IMR-90 (cell line): ENCODE measurements at regions not wholly inside any gene's neighbourhood (a gene's known extent, or its start where the extent isn't known, plus 50 kb on each side); places are given as distances from the start of the nearest gene placed in this dataset.

Experiments used
- MAFK ChIP-seq: IDR thresholded peaks from 2 replicates; pipeline ENCODE4 v1.6.1; 2012; ENCODE audit warnings: low read depth, low read length, improper control_type of control experiment
- POLR2A ChIP-seq: IDR thresholded peaks from 2 replicates; pipeline ENCODE4 v1.6.1; 2012; ENCODE audit warnings: mild to moderate bottlenecking, low read depth, low read length
- RAD21 ChIP-seq: IDR thresholded peaks from 2 replicates; pipeline ENCODE4 v1.6.1; 2012; ENCODE audit warnings: low read length, improper control_type of control experiment
- RFX5 ChIP-seq: IDR thresholded peaks from 2 replicates; pipeline ENCODE4 v1.8.0; 2012; ENCODE audit warnings: low read depth, mild to moderate bottlenecking, low read length, moderate library complexity
- TF ChIP-seq, protein P1 (sequence below): conservative IDR thresholded peaks from 2 replicates; pipeline ENCODE4 v1.5.1; 2012; ENCODE audit warnings: mild to moderate bottlenecking, low read depth, low read length, improper control_type of control experiment

DNA sequence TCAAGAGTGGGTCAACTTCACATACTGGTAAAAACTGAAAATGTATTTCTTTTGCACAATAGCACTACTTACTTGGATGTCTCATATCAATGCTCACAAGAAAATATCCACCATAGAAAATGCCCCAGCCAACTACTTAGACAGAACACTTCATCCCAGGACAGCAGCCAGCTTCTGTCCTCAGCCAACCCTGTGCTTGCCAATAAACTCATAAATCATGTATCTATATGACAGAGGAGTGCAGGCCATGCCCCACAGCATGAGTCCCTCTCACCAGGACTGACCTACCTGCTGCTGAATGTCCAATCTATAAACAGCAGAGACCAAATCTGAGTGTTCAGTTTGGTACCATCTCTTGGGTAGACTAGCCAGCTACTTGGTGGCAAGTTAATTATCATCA, 179.3 kb downstream of the OMA1 start:
- TF ChIP-seq RAD21 (no peak), POLR2A (no peak), MAFK (no peak), RFX5 (no peak)
- TF ChIP-seq, protein P1, sequence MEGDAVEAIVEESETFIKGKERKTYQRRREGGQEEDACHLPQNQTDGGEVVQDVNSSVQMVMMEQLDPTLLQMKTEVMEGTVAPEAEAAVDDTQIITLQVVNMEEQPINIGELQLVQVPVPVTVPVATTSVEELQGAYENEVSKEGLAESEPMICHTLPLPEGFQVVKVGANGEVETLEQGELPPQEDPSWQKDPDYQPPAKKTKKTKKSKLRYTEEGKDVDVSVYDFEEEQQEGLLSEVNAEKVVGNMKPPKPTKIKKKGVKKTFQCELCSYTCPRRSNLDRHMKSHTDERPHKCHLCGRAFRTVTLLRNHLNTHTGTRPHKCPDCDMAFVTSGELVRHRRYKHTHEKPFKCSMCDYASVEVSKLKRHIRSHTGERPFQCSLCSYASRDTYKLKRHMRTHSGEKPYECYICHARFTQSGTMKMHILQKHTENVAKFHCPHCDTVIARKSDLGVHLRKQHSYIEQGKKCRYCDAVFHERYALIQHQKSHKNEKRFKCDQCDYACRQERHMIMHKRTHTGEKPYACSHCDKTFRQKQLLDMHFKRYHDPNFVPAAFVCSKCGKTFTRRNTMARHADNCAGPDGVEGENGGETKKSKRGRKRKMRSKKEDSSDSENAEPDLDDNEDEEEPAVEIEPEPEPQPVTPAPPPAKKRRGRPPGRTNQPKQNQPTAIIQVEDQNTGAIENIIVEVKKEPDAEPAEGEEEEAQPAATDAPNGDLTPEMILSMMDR, result no peak
